GM12865 (cell line): ENCODE measurements at regions not wholly inside any gene's neighbourhood (a gene's known extent, or its start where the extent isn't known, plus 50 kb on each side); places are given as distances from the start of the nearest gene placed in this dataset.
"Not testable (repeated sequence)": the region's sequence is repeated elsewhere in the genome, so short reads cannot be mapped to it uniquely, and the experiment has no call there.

Experiments used
- DNase-seq: peaks from one replicate; pipeline ENCODE4 v3.0.0; 2010; ENCODE audit warnings: low read depth
- H3K4me3 ChIP-seq: 2 replicates; pipeline ENCODE4 v1.5.1; 2011; ENCODE audit warnings: mild to moderate bottlenecking, low read depth, low read length, control low read depth
- CTCF ChIP-seq: IDR thresholded peaks from 2 replicates; pipeline ENCODE4 v1.5.1; 2011; ENCODE audit warnings: low read length, control low read depth, low read depth, inconsistent platforms; ENCODE audit not compliant: insufficient read depth; ENCODE audit errors: missing control alignments

GRCh38 chr20:40029589-40029988 lies 659.4 kb downstream of the MAFB start:
- no peak overlapping the region for H3K4me3 ChIP-seq
- no peak for DNase-seq
- no peak for TF ChIP-seq CTCF

- no peak for TF ChIP-seq CTCF
- H3K4me3 ChIP-seq: no peak overlapping the region
- no peak for DNase-seq
Measured at GRCh38 chr20:40019510-40019909, 669.5 kb downstream of the MAFB start.

GRCh38 chr20:40017765-40018164 lies 671.3 kb downstream of the MAFB start:
- TF ChIP-seq CTCF: no peak
- no peak for DNase-seq
- H3K4me3 ChIP-seq: no peak overlapping the region

GRCh38 chr20:40016890-40017289 lies 672.1 kb downstream of the MAFB start:
- no peak overlapping the region for H3K4me3 ChIP-seq
- TF ChIP-seq CTCF: no peak
- DNase-seq: no peak

GRCh38 chr20:40016392-40016791 lies 672.6 kb downstream of the MAFB start:
- TF ChIP-seq CTCF: no peak
- no peak overlapping the region for H3K4me3 ChIP-seq
- DNase-seq: no peak

GRCh38 chr20:40012026-40012425 lies 677.0 kb downstream of the MAFB start:
- DNase-seq, H3K4me3 ChIP-seq: not testable (repeated sequence)

- TF ChIP-seq CTCF: no peak
- H3K4me3 ChIP-seq: no peak overlapping the region
- DNase-seq: no peak
Measured at GRCh38 chr20:40010483-40010882, 678.6 kb downstream of the MAFB start.

- H3K4me3 ChIP-seq: no peak overlapping the region
- no peak for DNase-seq
- TF ChIP-seq CTCF: no peak
Measured at GRCh38 chr20:40009542-40009941, 679.5 kb downstream of the MAFB start.
